GM21526 (cell line): ENCODE measurements at regions not wholly inside any gene's neighbourhood (a gene's known extent, or its start where the extent isn't known, plus 50 kb on each side); places are given as distances from the start of the nearest gene placed in this dataset.

Experiments
- ATAC-seq: cut with Tn5 transposase; IDR thresholded peaks from one replicate; pipeline ENCODE4 v1.9.1; 2021; ENCODE audit warnings: moderate library complexity; ENCODE audit not compliant: unreplicated experiment, low FRiP score

DNA sequence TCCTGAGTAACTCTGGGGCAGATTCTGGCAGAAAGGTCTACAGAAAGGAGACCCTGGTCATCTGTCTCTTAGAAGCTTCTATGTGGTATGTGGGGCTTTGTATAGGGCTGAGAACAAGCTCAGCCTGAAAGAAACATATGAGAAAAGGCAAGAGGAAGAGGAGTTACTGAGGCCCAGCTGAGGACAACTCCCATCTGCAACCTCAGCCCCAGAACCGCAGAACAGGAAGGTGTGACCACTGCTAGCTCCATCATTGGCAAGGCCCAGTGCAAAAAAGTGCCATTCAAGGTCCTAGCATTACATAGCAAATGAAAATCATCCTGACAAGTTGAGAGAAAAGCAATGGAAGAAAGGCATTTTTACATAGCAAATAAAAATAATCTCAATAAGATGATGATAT lies 503.8 kb downstream of the NPHP4 start:
- ATAC-seq = no peak

DNA sequence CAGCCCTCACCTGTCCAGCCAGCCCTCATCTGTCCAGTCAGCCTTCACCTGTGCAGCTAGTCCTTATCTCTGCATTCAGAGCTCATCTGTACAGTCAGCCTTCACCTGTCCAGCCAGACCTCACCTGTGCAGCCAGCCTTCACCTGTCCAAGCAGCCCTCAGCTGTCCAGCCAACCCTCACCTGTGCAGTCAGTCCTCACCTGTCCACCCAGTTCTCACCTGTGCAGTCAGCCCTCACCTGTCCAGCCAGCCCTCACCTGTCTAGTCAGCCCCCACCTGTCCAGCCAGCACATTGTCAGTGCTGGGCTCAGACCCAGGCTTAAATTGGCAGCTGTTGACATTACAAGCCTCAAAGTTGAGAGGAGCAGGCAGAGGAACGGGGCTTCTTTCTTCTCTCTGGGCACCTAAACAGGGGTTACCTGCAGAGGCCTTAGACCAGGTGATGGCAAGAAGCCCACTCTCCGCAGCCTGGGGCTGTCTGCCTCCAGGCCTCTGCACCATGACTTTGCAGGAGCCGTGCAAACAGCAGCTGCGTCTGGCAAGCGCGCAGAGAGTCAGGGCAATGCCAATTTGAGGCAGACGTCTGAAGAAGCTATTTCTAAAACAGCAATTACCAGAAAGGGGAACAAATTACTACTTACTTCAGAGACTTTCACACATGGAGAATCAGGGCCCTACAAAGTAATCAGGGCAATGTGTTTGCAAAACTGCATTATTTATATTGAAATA lies 506.1 kb downstream of the NPHP4 start:
- no peak for ATAC-seq

DNA sequence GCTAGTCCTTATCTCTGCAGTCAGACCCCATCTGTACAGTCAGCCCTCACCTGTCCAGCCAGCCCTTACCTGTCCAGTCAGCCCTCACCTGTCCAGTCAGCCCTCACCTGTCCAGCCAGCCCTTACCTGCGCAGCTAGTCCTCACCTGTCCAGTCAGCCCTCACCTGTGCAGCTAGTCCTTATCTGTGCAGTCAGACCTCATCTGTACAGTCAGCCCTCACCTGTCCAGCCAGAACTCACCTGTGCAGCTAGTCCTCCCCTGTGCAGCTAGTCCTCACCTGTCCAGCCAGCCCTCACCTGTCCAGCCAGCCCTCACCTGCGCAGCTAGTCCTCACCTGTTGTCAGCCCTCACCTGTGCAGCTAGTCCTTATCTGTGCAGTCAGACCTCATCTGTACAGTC lies 506.8 kb downstream of the NPHP4 start:
- no peak for ATAC-seq

DNA sequence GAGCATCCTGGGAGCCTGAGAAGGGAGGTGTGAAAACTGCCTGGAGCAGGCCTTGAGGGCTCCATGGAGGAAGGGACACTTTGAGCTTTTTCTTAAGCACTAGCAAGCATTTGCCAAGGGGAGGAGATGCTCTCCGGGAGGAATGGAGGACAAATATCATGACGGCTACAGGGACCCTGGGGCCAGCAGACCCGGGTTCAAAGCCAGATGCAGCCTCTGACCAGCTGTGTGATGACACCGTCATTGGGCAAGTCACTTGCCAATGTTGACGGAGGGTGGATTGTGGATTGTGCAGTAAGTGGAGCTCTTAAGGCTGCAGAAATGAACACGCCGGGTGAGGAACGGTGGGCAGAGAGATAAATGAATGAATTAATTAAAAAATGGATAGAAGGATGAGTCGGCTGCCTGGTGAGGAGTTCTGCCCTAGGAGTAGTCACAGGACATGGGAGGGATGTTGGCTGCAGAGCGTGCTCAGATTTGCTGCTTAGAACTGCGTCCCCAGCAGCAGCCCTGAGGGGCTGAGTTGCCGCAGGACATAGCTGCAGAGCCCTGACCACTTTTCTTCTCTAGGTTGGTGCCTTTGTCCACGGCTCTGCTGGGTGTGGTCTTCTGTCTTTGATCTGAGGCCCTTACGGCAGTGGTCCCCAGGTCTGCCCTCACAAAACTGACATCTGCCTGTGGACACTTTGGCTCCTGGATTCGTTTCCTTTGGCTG lies 507.6 kb downstream of the NPHP4 start:
- no peak for ATAC-seq

DNA sequence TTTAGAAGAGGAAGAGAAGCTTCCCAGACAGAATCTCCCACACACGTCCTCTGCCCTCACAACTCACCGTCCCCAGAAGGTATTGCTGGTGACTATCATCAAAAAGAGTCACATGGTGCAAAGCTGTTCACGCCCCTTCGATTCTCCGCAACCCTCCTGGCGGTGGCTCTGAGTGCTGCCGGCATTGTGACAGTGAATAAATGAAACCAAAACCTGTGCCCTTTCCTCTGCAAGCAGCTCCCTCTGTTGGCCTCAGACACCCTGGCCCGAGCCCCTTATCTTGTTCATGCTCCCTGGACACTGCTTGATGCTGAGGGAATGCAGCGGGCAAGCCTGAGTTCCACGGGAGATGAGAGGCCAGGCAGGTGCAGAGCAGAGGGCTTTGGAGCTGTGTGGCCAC lies 510.3 kb downstream of the NPHP4 start:
- no peak for ATAC-seq

DNA sequence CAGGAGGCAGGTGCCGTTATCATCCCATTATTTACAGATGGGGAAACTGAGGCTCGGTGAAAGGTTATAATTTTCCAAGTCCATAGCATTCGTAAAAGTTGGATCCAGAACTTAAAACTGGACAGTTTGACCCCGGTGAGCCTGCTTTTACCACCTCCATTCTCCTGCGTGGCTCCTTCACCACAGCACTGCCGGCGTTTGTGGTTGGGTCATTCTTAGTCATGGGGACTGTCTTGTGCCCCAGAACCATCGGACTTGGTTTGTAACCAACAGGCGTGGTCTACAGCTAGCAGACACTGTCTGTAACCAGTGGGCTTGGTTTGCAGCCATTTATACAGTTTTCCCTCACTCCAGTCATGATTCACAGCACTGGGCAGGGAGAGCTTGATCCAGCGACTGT lies 511.3 kb downstream of the NPHP4 start:
- no peak for ATAC-seq

DNA sequence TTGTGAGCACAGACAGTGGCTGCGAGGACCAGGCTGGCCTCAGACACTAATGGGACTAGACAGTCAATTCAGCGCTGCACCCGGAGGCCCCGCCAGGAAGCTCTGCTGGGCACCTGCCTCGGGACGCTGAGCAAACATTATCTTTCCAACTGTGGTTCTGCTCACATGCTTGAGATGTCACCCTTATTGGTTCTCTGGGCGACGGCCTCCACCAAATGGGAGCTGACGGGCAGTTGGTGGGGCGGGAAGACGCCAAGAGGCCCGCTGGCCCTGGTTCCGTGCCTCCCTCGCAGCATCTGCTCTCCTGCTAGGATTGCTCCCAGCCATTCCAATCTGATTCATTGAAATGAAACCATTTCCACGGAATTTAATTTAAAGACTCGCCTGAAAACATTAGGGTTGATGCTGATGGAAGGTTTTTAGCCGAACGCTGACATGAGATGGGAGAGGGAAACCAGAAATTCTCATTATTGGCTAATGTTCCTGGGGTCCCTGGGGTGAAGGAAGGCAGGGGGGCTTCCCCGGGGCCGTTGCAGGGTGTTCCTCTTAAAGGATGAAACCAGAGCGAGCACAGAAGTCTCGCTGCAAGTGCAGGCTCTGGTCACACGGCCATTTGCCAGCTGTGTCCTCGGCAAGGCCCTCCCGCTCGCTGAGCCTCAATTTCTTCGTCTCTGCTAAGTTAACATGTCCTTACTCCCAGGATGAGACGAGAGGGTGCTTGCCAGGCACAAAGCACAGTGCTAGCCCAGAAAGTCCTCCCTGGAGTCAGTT lies 512.2 kb downstream of the NPHP4 start:
- no peak for ATAC-seq

DNA sequence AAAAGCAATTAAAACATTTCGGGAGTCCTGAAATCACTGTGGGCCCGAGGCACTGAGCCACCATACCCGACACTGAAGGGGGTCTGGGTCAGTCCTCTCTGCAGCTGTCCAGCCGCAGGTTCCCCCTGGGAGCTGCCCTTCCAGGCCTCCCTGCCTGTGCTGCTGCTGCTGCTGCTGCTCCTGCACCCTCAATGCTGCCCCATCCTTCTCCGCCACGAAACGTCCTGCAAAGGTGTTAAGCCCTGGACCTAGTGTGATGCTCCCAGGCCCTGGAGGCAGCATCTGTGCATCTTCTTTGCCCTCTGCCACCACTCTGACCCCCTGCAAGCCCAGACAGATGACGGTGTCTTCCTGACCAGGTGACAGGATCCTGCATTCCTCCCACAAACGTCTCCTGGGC lies 513.3 kb downstream of the NPHP4 start:
- ATAC-seq = no peak

DNA sequence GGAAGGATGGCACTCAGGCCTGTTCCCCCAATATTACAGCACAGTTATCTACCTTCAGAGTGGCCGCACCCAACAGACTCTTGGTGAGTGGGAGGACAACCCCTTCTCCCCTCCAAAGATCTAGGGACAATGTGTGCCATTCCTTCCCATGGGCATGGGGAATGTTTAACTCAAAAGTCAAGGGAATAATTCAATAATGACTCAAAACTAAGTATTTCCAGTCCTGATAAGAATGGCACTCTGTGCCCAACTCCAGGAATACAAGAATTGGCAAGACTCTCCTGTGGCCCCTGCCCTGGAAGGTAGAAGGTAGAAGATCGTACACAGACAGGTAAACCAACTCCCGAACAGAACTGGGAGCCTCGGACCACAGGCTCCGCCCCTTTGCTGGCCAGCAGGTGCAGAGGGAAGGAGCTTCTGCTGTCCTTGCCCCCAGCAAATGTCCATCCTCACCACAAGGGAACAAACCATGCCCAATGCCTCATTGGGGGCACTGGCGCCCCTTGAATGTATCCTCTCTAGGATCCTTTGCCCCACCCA lies 514.0 kb downstream of the NPHP4 start:
- no peak for ATAC-seq

DNA sequence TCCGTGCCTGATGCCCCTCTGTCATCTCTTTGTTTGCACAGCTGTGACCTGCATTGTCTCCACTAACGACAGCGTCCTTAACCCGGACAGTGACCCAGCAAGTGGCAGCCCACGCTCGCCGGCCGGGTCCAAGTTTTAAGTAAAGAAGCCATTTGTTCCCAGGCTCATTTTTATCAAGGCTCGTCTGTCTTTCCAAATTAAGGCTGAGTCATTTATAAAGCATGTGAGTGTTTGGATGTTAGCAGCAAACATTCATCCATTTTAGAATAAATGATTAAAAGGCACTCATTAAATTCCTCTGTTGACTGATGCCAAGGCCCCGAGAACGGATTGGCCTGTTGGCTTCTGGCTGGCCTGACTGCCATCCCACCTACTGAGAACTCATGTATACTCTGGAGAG lies 514.5 kb downstream of the NPHP4 start:
- ATAC-seq = no peak

DNA sequence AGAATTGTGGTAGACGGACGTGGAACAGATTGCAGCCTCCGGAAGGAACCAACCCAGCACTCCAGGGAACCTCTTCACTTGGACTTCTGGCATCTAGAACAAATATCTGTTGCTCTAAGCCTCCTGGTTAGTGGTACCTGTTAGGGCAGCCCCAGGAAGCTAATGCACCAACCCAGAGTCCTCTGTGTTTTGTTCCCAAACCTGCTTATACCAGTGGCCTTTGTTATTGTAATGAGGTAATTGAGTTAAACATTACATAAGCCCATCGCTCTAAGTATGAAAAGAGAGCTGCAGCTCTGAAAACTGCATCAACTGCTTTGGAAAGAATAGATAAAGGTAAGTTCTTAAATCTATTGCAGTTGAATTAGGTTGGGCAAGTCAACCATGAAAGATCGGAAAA lies 516.7 kb downstream of the NPHP4 start:
- no peak for ATAC-seq

DNA sequence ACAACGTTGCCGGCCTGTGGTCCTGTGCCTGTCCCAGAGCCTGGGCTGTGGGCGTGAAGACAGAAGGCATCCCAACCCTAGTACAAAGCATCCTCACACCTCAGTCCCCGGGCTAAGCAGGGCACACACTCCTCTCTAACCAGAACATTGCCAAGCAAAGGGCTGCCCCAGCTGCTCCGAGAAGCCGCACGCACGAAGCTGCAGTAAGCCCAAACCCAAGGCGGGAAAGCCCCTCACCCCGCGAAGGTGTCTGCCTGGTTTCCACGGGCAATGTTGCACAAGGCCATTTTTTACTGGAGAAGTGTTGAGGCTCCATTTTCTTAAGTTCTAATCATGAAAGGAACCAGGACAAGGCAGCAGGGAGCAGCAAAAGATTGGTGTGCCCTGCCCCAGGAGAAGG lies 519.0 kb downstream of the NPHP4 start:
- ATAC-seq = no peak

DNA sequence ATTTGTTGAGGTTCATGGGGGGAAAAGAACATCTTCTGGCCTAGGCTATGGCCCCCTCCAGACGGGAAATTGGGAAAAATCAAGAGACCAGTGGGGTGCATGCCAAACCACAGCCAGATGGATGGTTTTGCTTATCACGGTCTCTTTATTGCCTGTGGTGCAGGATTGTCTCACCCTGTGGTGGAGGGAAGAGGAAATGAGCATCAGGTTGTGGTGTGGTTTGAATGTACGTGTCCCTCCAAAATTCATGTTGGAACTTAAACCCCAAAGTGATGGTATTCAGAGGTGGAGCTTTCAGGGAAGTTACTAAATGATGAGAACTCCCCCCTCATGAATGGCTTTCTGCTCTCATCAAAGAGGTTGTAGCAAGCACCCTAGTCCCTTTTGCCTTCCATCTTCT lies 525.7 kb downstream of the NPHP4 start:
- no peak for ATAC-seq

DNA sequence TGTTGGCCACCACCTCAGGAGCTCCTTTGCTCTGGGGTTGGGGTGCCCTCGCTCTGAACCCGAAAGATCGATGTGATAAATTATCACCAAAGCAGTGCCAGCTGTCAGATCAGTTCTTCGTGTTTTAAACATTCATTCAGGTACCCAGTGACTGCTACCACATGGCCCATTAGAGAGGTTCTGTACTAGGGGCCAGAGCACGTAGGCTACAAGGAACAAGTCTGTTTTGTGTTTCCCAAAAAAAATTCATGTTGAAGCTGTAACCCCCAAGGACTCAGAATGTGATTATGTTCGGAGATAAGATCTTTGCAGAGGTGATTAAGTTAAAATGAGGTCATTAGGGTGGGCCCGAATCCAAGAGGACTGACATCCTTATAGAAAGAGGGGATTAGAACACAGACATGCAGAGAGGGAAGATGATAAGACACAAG lies 526.9 kb downstream of the NPHP4 start:
- no peak for ATAC-seq

DNA sequence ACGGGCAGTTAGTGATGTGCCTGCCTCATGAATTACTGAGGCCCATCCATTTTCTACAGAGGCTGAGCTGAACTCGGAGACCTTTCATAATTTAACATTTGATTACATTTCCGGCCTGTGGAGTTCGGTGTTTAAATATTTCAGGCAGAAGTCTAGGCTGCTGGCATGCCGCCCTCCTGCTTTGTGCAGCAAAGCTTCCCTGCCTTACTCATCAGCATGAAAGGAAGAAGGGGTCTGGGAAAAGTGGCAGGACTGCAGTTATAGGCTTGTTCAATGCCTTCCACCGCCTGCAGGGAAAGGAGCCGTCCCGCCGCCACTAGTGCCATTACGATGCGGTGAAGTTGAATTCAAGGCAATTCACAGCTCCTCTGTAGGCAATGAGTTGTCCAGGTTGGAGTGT lies 527.9 kb downstream of the NPHP4 start:
- no peak for ATAC-seq

DNA sequence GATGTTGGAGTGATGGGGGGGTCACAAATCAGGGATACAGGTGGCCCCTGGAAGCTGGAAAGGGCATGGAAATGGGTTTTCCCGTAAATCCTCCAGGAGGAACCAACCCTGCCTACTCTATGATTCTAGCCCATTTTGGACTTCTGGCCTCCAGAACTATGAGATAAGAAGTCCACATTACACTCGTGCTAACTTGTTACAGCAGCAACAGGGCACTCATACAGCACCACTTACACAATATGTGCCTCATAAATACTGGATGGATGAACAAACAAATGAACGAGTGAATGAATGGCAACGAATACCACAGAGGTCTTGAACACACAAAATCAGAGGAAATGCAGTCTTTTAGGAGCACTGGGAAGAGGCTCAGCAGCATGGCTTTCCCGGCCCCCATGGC lies 531.3 kb downstream of the NPHP4 start:
- ATAC-seq = no peak

DNA sequence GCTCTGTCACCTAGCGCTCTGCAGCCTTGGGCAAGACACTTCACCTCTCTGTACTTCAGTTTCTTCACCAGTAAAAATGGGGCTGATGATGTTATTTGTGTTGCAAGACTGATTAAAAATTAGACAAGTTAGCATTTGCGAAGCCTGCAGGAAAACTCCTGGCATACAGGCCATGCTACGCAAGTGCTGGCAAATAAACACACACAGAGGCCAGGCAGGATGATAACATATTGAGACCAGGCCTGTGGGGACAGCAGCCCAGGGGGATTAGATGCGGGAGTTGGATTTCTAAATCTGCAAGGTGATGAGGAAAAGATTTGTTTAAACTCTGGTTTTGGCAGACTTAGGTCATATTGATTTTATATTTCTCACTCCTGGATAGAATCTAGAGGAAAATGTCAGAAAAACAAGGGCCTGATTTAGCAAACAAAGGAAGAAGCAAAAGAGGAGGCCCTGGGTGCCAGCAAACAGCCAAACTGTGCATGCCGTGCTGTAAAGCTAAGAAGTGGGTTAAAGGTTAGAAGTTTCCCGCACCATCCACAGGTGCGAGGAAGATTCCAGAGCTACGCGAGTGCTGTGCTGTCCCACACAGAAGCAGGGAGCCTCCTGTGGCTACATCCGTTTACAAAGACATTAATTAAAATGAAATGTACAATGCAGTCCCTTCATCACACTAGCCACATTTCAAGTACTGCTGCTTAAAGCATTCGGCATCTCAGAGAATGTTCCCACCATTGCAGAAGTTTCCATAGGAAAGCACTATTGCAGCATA lies 532.2 kb downstream of the NPHP4 start:
- ATAC-seq = no peak

DNA sequence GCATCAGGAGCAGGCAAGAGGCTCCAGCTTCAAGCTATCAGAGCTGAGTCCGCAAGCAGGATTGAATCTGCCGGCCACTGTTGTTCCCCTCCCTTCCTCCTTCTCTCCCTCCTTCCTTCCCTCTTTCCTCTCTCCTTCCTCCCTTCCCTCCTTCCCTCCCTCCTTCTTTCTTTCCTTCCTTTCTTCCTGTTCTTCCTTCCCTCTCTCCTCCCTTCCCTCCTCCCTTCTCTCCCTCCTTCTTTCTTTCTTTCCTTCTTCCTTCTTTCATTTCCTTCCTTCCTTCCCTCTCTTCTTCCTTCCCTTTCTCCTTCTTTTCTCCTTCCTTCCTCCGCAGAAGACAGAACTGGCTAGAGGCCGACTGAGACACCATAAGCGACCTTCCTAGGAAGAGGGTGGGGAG lies 534.0 kb downstream of the NPHP4 start:
- no peak for ATAC-seq

DNA sequence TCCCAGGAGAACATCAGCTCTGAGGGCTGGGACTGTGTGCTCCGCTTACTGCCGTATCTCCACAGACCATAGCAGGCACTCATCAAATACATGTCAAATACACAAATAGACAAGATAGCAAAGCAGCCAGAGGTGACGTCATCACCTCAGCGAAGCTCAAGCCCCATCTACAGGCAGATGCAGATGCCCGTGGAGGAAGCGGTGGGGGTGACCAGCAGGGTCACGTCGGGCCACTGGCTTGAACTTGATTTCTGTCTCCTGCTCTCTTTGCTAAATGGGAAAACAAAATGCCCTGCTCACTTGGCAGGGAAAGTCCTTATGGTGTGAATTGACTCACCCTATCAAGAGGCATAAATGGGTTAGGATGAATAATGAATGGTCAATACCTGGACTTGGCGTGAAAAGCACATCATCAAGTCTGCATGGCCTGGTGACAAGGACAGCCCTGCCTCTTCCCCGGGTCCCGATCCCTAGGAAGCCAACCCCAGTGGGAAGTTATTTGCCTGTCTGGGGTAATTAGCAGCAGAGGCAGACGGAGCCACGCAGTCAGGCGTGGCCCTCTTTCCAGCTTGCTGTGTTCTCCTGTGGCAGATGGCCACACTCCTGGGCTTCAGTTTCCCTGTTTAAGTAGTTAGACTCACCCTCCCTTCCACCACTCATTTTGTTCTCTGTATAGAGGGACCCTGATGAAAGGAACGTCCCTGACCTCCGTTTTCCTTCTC lies 536.0 kb downstream of the NPHP4 start:
- no peak for ATAC-seq

DNA sequence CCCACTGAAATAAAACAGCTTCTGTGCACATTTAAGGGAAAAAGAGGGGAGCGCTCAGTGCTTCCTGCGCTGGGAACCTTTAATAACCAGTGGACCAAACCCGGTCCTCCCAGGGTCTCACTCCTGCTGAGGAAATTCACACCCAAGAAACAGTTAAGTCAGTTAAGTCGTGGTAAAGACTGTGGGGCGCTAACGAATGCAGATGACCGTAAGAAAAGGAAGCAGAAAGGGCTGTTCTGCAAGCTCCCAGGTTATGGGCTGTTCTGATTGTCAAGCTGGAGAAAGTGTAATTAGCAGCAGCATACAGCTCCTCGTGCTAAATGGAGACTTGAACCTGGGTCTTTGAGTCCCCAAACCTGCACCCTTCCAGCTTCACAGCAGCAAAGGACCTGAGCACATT lies 536.6 kb downstream of the NPHP4 start:
- no peak for ATAC-seq
